HFFc6 (cell line): ENCODE measurements at regions not wholly inside any gene's neighbourhood (a gene's known extent, or its start where the extent isn't known, plus 50 kb on each side); places are given as distances from the start of the nearest gene placed in this dataset.
A peak's percentile ranks its signal among the peaks of the same experiment; 100 is the strongest.

Experiments used
- DNase-seq: peaks from one replicate; pipeline ENCODE4 v3.0.0-alpha.2; 2018
- H3K27ac Mint-ChIP-seq: 2 replicates; pipeline ENCODE4 v1.8.0; 2020; ENCODE audit warnings: mild to moderate bottlenecking, mixed read lengths
- H3K27me3 Mint-ChIP-seq: 2 replicates; pipeline ENCODE4 v1.8.0; 2021; ENCODE audit warnings: mild to moderate bottlenecking, moderate library complexity, mixed read lengths; ENCODE audit not compliant: insufficient read depth
- H3K36me3 Mint-ChIP-seq: 2 replicates; pipeline ENCODE4 v1.8.0; 2021; ENCODE audit warnings: low read depth, mixed read lengths
- H3K4me1 Mint-ChIP-seq: 2 replicates; pipeline ENCODE4 v1.8.0; 2020; ENCODE audit warnings: low read depth, mixed read lengths
- H3K4me3 Mint-ChIP-seq: 2 replicates; pipeline ENCODE4 v1.8.0; 2020; ENCODE audit warnings: mild to moderate bottlenecking, moderate library complexity, mixed read lengths
- H3K9me3 Mint-ChIP-seq: 2 replicates; pipeline ENCODE4 v1.8.0; 2020; ENCODE audit warnings: mild to moderate bottlenecking, mixed read lengths
- CTCF ChIP-seq: fragments of 200-600 bp; sonication (generic); IDR thresholded peaks from 2 replicates; pipeline ENCODE4 v1.5.0; 2021; ENCODE audit warnings: antibody characterized with exemption, mild to moderate bottlenecking

- TF ChIP-seq CTCF: no peak
These were observed 158.2 kb downstream of the NUAK1 start for GRCh38 chr12:105980533-105980932.

GRCh38 chr12:105982022-105982421 is 156.7 kb downstream of the NUAK1 start:
- Mint-ChIP-seq H3K36me3 (no peaks in the 10 kb centered on the region), H3K27ac (no peak overlapping the region), H3K4me1 (peaks cover 53% of the 10 kb centered on the region), H3K4me3 (no peak overlapping the region), H3K27me3 (no peaks in the 10 kb centered on the region; the same call in 1 of the 2 replicates), H3K9me3 (no peaks in the 10 kb centered on the region)
- no peak for TF ChIP-seq CTCF
- DNase-seq: no peak

More at GRCh38 chr12:105980533-105980932, 158.2 kb downstream of the NUAK1 start:
- H3K4me1 Mint-ChIP-seq: peaks cover 50% of the 10 kb centered on the region
- no peak for DNase-seq
- peaks cover 5% of the 10 kb centered on the region for H3K36me3 Mint-ChIP-seq
- no peaks in the 10 kb centered on the region for H3K9me3 Mint-ChIP-seq
- H3K4me3 Mint-ChIP-seq: no peak overlapping the region
- H3K27ac Mint-ChIP-seq: no peak overlapping the region
- no peaks in the 10 kb centered on the region; the same call in 1 of the 2 replicates for H3K27me3 Mint-ChIP-seq

- H3K27me3 Mint-ChIP-seq: no peaks in the 10 kb centered on the region; the same call in 1 of the 2 replicates
- no peaks in the 10 kb centered on the region for H3K9me3 Mint-ChIP-seq
- H3K36me3 Mint-ChIP-seq: no peaks in the 10 kb centered on the region
- peak overlapping the region; percentile 29; the same call in 1 of the 2 replicates for H3K27ac Mint-ChIP-seq
- H3K4me3 Mint-ChIP-seq: no peak overlapping the region
- DNase-seq: peak; percentile 80
- TF ChIP-seq CTCF: no peak
- peaks cover 49% of the 10 kb centered on the region for H3K4me1 Mint-ChIP-seq
These were observed 155.0 kb downstream of the NUAK1 start for GRCh38 chr12:105983622-105984320.

GRCh38 chr12:105985383-105985782 is 153.4 kb downstream of the NUAK1 start:
- Mint-ChIP-seq H3K36me3 (peaks cover 5% of the 10 kb centered on the region; the same call in 1 of the 2 replicates), H3K4me1 (peaks cover 46% of the 10 kb centered on the region), H3K27ac (no peak overlapping the region), H3K27me3 (peaks cover 1% of the 10 kb centered on the region), H3K9me3 (no peaks in the 10 kb centered on the region), H3K4me3 (no peak overlapping the region)
- no peak for DNase-seq
- no peak for TF ChIP-seq CTCF

- no peak for TF ChIP-seq CTCF
- H3K27me3 Mint-ChIP-seq: peaks cover 1% of the 10 kb centered on the region
- DNase-seq: peak; percentile 95
- H3K4me1 Mint-ChIP-seq: peaks cover 50% of the 10 kb centered on the region
- H3K9me3 Mint-ChIP-seq: no peaks in the 10 kb centered on the region
- peak overlapping the region; percentile 74 for H3K27ac Mint-ChIP-seq
- peaks cover 5% of the 10 kb centered on the region; the same call in 1 of the 2 replicates for H3K36me3 Mint-ChIP-seq
- no peak overlapping the region for H3K4me3 Mint-ChIP-seq
These were observed 151.7 kb downstream of the NUAK1 start for GRCh38 chr12:105986779-105987684.
